ENCODE measurements at regions not wholly inside any gene's neighbourhood (a gene's known extent, or its start where the extent isn't known, plus 50 kb on each side); places are given as distances from the start of the nearest gene placed in this dataset.
"Not testable (repeated sequence)": the region's sequence is repeated elsewhere in the genome, so short reads cannot be mapped to it uniquely, and the experiment has no call there.

DNA sequence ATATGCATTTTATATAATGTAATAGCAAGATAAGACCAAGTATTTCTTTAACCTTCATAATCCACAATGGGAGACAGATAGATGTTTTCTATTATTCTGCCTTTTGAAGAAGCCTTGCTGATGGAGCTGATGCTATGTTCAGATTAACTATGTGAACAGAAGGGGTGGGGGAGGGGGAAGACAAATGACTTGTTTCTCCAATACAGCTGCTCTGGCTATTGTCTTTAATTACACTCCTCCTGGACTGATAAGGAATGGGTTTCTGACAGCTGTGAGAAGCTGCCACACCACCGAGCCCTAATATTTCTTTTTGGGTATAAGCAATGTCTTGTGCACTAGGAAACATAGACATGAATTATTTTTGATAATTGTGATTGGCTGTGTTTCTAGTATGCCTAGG, 62.0 kb downstream of the CAVIN4 start:
- DNase-seq (ENCODE audit: low read depth): no peak

DNA sequence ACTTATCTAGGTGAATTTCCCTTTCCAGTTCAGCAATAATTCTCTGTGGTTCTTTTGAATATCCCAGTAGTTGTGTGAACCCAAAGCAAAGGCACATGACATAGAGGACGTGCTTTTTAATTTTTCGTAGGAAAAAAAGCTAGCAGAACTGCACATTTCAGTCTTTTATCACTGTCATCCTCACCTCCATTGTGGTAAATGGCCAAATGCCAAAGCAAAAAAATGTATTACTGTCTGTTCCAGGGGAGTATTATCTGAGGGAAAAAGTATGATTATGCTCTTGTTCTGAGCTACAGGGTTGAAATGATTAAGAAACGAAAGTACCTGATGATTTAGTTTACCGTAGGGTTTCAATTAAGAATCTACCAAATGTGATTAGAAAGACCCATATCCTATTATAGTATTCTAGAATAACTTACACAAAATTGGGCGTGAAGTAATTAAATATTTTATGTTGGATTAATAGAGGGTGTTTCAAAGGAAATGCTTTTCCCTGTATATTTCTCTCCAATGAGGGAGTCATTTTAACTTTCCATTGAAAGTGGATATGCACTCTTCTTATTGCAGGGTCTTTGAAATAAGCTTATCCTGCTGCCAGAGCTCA, 62.7 kb downstream of the CAVIN4 start:
- DNase-seq (ENCODE audit: low read depth): no peak

DNA sequence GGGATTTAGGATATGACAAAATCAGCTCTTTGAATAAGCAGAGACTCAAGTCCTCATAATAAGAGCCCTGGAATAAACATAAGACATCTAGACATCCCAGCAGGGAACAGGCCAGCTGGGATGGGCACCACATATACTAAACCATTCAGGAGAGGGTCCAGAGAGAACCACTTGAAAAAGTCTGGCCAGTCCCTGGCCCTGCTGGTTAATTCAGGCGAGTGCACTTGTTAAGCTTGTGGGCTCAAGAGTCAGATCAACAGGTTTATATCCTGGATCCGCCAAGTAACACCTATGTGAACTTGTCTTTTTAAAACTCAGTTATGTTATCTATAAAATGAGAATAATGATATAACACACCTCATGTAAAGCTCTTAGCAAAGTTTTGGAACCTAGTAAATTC, 63.3 kb downstream of the CAVIN4 start:
- no peak for DNase-seq (ENCODE audit: low read depth)

DNA sequence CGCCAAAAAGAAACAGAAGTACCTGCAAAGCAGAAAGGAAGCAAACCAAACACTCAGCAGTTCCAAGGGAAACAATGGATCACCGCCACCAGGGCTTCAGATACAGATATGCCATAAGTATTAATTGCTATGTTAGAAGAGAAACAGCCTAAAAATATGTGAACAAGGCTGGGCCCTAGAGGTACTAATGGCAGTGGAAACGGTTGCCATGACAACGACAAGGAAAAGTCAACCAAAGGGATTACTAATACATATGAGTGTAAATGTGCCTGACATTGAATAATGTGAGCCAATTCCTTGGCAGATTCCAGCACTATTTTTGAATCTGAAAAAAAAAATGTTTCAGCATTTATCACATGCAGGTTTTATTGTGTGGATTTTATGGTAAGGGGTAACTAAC, 75.0 kb downstream of the CAVIN4 start:
- no peak for DNase-seq (ENCODE audit: low read depth)

DNA sequence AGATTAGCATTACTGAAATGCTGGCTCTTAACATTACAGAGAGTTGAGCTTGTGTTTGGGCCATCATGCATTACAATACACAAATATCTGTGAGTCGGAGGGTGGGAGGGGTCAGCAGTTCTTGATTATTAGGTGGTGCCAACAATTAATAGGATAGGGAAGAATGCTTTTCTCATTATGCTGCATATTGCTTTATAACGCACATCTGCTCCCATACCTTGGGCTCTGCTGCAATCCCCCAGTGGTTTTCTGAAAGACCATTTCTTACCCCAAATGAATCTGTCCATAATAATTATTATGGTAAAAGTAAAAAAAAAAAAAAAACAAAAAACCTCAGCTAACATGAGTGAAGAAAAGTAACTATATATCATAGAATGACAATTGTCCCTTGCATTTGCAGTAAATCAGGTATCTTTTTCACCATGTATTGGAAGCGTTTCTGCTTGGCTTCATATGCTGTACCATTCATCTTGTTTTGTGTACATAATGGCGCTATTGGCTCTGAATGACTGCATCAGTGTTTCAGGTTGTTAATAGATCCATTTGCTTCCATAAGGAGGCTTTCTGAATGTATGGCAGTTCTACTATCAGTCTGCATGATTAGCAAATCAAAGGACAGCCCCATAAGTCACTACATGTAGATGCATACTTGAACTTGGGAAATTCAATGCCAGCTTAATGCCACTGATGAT, 75.9 kb downstream of the CAVIN4 start:
- no peak for DNase-seq (ENCODE audit: low read depth)

DNA sequence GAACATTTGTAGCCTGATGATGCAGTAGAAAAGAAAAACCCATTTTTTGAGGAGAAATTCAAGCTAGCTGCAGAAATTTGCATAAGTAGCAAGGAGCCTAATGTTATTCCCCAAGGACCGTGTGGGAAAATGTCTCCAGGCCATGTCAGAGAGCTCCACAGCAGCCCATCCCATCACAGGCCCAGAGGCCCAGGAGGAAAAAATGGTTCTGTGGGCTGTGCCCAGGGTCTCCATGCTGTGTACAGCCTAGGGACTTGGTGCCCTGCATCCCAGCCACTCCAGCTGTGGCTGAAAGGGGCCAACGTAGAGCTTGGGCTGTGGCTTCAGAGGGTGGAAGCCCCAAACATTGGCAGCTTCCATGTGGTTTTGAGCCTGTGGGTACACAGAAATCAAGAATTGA, 79.0 kb downstream of the CAVIN4 start:
- DNase-seq (ENCODE audit: low read depth): not testable (repeated sequence)

DNA sequence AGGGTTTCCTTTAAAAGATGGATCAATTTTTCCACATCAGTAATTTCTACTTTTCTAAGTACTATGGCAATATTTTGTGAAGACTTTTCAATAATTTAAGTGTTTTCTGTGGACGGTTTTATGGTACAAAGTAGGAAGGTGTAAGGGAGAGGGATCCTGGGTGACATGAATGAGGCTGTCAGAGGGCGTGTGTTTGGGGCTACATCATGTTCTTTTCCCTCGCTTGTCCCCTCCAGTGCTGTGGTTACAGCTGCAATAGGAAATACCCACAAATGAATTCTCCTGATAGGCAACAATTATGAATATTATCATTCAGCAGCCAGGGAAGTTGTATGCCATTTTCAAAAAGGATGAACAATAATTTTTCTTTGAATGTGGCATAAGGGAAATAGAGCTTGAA, 83.8 kb downstream of the CAVIN4 start:
- no peak for DNase-seq (ENCODE audit: low read depth)

DNA sequence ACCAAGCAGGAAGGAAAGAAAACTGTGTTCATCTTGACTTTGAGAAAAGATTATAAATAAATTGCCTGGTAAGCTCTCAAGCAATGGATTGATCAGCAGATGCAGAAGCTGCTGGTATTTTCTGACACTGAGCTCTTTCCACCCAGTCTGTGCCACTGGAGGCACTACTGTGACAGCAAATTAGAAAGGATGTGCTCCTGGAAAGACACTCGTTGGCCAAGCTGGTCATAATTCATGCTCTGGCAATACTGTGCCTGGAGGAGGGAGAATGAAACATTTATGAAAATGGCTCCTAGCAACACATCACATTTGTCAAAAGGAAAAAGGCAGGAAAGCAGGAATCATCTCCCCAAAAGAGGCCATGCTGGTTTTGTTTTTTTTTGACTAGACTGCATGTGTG, 84.2 kb downstream of the CAVIN4 start:
- no peak for DNase-seq (ENCODE audit: low read depth)

DNA sequence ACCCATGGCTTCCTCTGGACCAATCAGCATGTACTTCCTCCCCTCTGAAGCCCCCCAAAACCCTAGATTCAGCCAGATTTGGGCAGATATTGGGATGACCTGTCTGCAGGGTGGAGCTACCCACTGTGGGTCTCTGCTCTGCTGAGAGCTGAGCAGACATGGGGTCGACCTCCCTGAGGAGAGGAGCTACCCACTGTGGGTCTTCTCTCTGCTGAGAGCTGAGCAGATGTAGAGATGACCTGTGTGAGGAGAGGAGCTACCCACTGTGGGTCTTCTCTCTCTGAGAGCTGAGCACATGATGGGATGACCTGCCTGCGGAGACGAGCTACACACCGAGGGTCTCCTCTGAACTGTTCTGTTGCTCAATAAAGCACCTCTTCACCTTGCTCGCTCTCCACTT, 89.6 kb downstream of the CAVIN4 start:
- DNase-seq (ENCODE audit: low read depth): no peak

DNA sequence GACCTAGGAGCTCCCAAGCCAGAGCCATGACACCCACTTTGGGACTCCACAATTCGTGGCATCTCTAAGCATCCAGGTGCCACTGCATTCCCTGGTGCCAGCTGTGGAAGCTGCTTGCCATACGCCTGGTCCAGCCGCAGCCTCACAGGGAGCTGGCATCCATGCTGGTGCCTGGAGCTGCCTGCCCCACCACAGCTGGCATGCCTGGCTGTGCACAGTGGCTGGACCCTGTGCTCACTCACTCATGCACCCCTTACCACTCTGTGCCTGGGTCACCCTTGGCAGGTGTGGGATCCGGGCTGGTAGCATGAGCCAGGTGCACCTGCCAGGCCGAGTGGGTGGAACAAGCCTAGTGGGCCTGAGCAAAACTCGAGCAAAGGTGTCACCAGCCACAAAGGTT, 90.1 kb downstream of the CAVIN4 start:
- no peak for DNase-seq (ENCODE audit: low read depth)

DNA sequence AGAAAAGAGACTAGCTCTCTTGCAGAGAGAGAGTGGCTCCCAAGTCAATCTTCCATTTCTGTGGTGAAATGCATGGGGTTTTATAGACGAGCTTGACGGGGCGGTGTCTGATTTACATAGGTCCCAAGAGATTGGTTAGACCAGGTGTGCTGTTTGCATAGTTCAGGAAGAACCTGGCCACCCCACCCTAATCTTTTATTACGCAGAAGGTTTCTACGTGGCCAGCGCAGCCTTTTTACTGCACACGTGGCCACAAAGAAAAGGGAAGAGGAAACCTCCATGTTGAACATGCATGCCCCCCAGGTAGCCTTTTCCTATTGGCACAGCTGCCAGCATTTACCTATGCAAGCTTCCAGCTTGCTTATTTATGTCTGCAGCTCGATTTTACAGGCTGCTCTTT, 92.1 kb downstream of the CAVIN4 start:
- DNase-seq (ENCODE audit: low read depth): no peak

DNA sequence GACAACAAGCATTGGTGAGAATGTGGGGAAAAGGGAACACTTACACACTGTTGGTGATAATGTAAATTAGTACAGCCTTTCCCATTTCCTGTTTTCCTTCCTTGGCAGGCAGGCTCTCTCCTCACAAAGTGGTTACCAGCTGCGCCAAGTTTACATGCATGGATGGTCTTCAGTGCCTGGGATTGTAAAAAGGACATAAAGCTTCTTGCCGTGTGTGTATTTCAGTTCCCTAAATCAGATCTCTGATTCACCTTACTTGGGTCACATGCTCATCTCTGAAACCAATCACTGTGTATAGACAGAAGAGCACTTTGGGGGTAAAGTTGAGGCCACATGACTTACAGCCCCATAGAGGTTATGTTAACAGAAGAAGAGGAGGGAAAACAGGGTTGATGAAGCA, 92.8 kb downstream of the CAVIN4 start:
- DNase-seq (ENCODE audit: low read depth): no peak

DNA sequence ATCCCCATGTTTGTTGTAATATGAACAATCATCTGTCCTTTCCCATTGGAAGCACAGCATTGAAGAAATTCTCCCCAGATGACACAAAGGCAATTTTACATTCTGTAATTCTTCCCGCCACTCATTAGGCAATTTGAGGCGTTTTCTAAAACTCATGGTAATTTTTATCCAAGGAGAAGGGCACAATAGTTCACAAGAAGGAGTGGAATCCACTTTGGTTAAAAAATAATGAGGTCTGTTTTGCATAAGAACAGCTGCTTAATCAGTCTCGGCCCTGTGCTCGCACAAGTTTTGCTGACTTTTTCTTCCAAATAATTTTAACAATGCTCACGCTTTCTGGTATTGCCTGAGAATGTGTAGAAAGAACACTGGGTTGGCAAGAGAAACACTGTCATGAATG, 94.0 kb downstream of the CAVIN4 start:
- DNase-seq (ENCODE audit: low read depth): no peak

DNA sequence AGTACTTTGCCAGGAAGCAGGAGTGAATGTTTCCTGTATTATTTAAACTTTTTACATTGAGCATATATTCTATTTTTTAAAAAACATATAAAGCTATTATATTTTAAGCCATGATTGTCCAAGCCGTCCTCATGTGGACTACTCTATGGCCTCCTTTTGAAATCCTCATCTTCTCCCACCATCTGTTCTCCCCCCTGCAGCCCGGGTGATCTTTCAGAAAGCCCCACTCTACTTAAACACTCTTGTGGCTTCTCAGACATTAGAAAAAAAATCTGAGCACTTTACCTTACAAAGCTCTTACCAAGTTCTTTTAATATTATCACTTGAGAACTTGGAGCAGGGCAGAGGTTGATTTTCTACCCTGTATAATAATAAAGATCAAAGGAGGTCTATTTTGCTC, 95.4 kb downstream of the CAVIN4 start:
- no peak for DNase-seq (ENCODE audit: low read depth)

DNA sequence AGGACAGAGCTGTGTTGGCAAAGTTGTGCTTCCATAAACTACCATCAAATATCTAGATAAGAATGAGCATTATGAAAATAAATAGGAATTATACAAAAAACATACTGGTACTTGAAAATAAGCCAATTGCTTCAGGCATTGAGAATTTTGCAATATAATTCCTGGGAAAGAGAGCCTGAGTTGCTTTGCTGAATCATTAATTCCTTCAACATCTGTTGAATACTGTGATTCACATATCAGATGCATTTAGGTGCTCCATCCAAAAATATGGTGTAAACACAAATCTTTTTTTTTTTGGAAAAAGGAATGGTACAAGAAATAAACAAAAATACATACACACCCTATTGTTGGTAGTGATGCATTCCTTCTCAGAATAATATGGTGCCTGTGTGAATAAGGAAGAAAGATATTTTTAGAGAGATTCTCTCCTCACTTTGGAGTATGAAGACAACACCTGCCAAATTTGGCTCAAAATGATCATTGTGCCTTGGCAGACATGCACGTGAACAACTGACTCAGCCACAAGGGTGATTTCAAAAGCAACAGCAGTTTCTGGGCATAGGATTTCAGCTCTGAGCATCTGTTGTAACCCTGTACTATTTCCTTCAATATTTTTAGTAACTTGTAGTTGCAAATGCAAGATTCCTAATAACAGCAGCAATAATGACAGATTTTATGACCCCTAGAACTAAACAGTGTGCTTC, 96.7 kb downstream of the CAVIN4 start:
- no peak for DNase-seq (ENCODE audit: low read depth)

DNA sequence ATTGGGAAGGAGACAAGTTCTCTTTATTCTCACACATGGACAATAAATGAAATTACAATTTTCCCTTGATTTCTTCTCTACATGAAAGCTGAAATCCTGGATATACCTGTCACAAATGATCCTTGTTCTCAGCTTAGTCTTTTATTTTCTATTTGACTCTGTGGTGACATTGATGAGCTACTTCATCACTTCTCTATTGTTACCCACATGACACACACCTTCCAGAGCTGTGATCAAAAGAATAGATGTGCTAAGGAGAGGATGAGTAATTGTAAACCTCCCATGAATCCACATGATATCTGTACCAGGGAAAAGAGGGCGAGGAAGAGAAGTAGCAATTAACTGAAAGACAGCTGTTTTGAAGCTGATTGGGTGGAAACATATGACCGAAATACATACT, 102.0 kb downstream of the CAVIN4 start:
- no peak for DNase-seq (ENCODE audit: low read depth)

DNA sequence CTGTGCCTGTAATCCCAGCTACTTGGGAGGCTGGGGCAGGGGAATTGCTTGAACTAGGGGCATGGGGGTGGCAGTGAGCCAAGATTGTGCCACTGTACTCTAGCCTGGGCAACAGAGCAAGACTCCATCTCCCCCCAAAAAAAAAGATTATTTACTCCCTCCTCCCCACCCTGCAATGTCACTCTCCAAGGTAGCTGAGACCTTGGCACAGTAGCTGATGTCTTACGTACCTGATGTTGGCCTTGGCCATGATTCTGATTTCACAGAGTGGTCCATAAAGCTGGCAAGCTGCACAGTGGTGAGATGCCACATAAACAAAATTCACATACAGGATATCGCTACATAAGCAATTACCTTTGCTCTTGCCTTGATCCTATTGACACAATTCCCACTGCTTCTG, 108.5 kb downstream of the CAVIN4 start:
- no peak for DNase-seq (ENCODE audit: low read depth)

DNA sequence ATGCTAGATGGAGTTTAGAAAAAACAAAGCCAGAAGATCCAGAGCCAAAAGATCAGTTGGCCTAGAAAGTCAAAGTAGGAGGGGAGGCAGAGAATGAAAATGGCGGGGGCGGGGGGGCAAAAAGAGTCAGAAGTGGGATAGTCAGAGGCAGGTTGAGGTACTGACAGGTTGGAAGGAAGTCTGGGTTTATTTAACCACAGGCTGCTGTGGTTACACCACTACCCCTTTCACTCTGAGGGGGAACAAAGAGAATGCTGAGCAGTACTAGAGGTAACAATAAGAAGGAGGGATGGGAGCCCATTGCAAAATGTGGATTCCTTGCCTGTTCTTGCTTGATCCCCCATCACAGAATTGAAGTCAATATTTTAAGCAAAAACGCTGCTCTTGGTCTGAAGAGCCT, 111.8 kb downstream of the CAVIN4 start:
- DNase-seq (ENCODE audit: low read depth): no peak

DNA sequence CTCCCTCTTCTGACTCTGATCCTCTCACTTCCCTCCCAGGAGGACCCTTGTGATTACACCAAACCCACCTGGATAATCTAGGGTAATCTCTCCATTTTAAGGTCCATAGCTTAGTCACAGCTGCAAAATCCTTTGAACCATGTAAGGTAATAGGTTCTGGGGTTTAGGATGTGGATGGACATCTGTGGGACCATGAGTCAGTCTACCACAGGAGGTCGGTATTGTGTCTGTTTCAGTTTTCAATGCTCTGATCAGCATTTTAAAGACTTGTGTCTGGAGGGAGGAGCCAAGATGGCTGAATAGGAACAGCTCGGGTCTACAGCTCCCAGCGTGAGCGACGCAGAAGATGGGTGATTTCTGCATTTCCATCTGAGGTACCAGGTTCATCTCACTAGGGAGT, 112.6 kb downstream of the CAVIN4 start:
- DNase-seq (ENCODE audit: low read depth): no peak

DNA sequence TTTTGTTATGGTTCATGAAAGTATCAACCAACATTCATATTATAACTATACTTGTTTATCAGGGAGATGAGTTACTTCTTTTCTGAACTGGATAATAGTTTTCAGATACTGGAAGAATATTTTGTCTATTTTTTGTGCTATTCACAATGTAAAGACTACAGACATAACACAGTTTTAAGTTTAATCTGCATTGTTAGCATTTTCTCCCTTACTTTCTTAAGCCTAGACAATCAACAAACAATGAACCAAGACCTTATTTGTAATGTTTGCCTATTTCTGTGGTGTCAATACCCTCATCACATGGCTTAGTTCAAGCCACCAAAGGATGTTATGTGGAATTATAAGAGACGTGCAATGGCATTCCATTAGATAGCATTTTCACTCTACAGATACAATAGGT, 119.5 kb downstream of the CAVIN4 start:
- DNase-seq (ENCODE audit: low read depth): no peak

DNA sequence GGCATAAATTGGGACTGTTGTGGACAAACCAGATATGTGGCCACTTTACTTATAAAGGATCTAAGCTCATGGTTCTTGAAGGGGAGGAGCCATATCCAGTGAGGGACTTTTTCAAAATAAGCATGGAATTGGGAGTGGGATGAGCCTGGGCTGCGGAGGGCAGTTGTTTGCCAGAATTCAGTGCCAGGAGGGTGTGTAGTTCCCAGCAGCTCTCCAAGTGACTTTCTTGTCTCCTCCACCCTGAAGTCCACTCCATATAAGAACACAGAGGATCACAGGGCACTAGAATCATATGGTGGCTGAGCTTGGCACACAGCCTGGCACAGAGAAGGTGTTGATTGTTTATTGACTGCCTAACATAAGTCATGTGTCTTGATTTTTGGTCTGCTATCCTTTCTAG, 121.1 kb downstream of the CAVIN4 start:
- DNase-seq (ENCODE audit: low read depth): no peak

DNA sequence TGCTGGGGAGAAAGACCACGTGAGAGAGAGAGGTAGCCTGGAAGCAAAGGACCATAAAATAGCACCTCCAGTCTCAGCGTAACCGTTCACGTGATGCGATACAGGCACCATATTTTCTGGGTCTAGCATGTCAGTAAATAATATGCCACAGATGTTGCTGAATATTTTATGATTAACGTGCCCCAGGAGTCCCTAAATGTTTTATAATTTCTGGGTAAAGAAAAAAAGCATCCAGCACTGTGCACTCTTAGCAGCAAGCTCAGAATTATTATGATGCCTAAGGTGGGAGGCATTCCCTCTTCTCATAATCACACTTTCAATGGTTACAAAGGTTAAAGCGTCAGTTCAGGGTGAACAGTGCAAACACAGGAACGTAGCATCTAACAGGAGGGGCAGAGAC, 121.8 kb downstream of the CAVIN4 start:
- no peak for DNase-seq (ENCODE audit: low read depth)

DNA sequence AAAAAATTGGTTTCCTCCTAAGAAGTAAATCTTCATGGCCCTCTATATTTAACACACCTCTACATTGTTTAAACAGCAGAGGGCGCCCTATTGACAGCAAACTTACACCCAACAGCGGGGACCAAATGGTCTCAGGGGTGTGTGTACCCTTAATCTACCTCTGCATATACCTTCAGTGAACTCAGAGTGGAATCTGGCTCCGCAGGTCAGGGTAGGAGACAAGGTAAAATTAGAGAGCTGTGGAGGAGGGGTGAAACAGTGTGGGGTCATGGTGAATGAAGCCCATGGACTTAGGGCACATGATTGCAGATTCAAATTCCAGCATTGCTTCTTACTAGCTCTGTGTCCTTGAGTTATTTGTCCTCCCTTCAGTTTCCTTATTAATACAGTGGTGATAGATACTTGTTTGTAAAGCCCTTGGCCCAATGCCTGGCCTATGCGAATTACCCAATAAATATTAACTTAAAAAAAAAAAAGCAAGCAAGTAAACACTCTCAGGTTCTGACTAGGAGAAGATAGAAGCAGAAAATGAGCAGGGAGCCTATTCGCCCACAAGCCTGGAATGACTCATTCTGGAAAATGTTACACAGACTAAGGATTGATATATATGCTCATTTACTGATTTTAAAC, 122.9 kb downstream of the CAVIN4 start:
- no peak for DNase-seq (ENCODE audit: low read depth)

All from GM04504 (cell line).